Stomach (tissue), 8 donors: ENCODE measurements at regions not wholly inside any gene's neighbourhood (a gene's known extent, or its start where the extent isn't known, plus 50 kb on each side); places are given as distances from the start of the nearest gene placed in this dataset.

Source experiments
- DNase-seq, 2 donors: peaks; one replicate each; pipeline versions ENCODE4 v3.0.0 to v3.0.0-alpha.2; 2013 to 2019
- H3K27ac ChIP-seq, 5 donors: fragments of 200-600 bp in 4 of 5; sonication (generic) in 4 of 5; one replicate each; pipeline ENCODE4 v1.5.1; 2013 to 2019; ENCODE audit warnings: mild to moderate bottlenecking in 1 of 5, moderate library complexity in 1 of 5
- H3K27me3 ChIP-seq, 3 donors: fragments of 200-600 bp; sonication (generic); one replicate each; pipeline ENCODE4 v1.5.1; 2017 to 2019; ENCODE audit warnings: mixed run types in 1 of 3
- H3K36me3 ChIP-seq, 4 donors: fragments of 200-600 bp; sonication (generic); 1 replicate in 3 of 4; 2 replicates in 1 of 4; pipeline ENCODE4 v1.5.1; 2016 to 2019
- H3K4me1 ChIP-seq, 4 donors: fragments of 200-600 bp; sonication (generic); one replicate each; pipeline ENCODE4 v1.5.1; 2016 to 2019
- H3K4me3 ChIP-seq, 4 donors: fragments of 200-600 bp; sonication (generic) in 3 of 4; one replicate each; pipeline ENCODE4 v1.5.1; 2016 to 2019; ENCODE audit warnings: mild to moderate bottlenecking in 1 of 4
- H3K9me3 ChIP-seq, 4 donors: fragments of 200-600 bp; sonication (generic); one replicate each; pipeline ENCODE4 v1.5.1; 2016 to 2019
- CTCF ChIP-seq, 7 experiments: fragments of 450-650 bp in 4 of 7; fragments of 200-600 bp in 3 of 7; sonication (generic) in 3 of 7; IDR thresholded peaks; one replicate each; pipeline ENCODE4 v1.5.1; 2016 to 2019; ENCODE audit warnings: antibody characterized with exemption in 7 of 7, control low read depth in 2 of 7, mild to moderate bottlenecking in 1 of 7
- EP300 ChIP-seq: sonication (generic); formaldehyde crosslinking; IDR thresholded peaks from one replicate; pipeline ENCODE4 v1.6.1; 2017; ENCODE audit warnings: antibody characterized with exemption
- POLR2A ChIP-seq, 4 donors: fragments of 450-650 bp; IDR thresholded peaks; one replicate each; pipeline ENCODE4 v1.6.1; 2016; ENCODE audit warnings: antibody characterized with exemption in 4 of 4, control low read depth in 2 of 4, mild to moderate bottlenecking in 1 of 4, moderate library complexity in 1 of 4
- POLR2AphosphoS5 ChIP-seq, 3 donors: sonication (generic); formaldehyde crosslinking; IDR thresholded peaks; one replicate each; pipeline ENCODE4 v1.6.1; 2016; ENCODE audit warnings: antibody characterized with exemption in 3 of 3
- WGBS, 5 donors: extraction: QIAGEN DNeasy Blood & Tissue Kit in 3 of 5; methylation state at CpG; one replicate each; pipeline versions ENCODE4 v1.1.5 to v1.1.7; 2013 to 2018; 5-methylcytosine and 5-hydroxymethylcytosine counted together
- intact Hi-C: fragments of 100-400 bp; cut with DNase I; formaldehyde crosslinking; loops from one replicate; pipeline ENCODE4 v1.15.1; 2023; ENCODE audit warnings: low total_unique reads
- donor health status: healthy with polysubstance abuse.
- donor health status: Bipolar disorder and iron deficiency.
- donor health status: healthy.

GRCh38 chr4:187544461-187545053 is 451.0 kb upstream of the ZFP42 start:
- intact Hi-C loops: no loop called here
- no peak for TF ChIP-seq EP300
- no peak for TF ChIP-seq POLR2A (IDR thresholded peaks at IDR 0.05)
- no peak for TF ChIP-seq POLR2AphosphoS5 (IDR thresholded peaks at IDR 0.05)
- no peak for TF ChIP-seq CTCF (IDR thresholded peaks at IDR 0.05)
- H3K4me3 ChIP-seq: no peak overlapping the region
- DNase-seq: no peak
- H3K27me3 ChIP-seq: no peaks in the 10 kb centered on the region
- no peaks in the 10 kb centered on the region for H3K9me3 ChIP-seq
- no peaks in the 10 kb centered on the region for H3K4me1 ChIP-seq
- H3K36me3 ChIP-seq: no peaks in the 10 kb centered on the region
- H3K27ac ChIP-seq: no peak overlapping the region
- 66 to 75% (median 72%) methylated on average over 4 of the region's 4 CpGs for WGBS, 5 donors

GRCh38 chr4:187547316-187547715 is 448.3 kb upstream of the ZFP42 start:
- no peak for TF ChIP-seq POLR2A (IDR thresholded peaks at IDR 0.05)
- TF ChIP-seq CTCF (IDR thresholded peaks at IDR 0.05): no peak
- TF ChIP-seq POLR2AphosphoS5 (IDR thresholded peaks at IDR 0.05): no peak
- no peak for TF ChIP-seq EP300
- intact Hi-C loops: no loop called here
- H3K4me3 ChIP-seq: no peak overlapping the region

GRCh38 chr4:187550256-187550950 is 445.2 kb upstream of the ZFP42 start:
- H3K27ac ChIP-seq: no peak overlapping the region
- 69 to 81% (median 80%) methylated on average over 5 of the region's 5 CpGs for WGBS, 5 donors
- H3K9me3 ChIP-seq: no peaks in the 10 kb centered on the region
- no peaks in the 10 kb centered on the region for H3K36me3 ChIP-seq
- no peaks in the 10 kb centered on the region for H3K4me1 ChIP-seq
- intact Hi-C loops: no loop called here
- no peak for DNase-seq
- no peak for TF ChIP-seq CTCF (IDR thresholded peaks at IDR 0.05)
- no peak for TF ChIP-seq EP300
- TF ChIP-seq POLR2AphosphoS5 (IDR thresholded peaks at IDR 0.05): no peak
- TF ChIP-seq POLR2A (IDR thresholded peaks at IDR 0.05): no peak
- no peak overlapping the region for H3K4me3 ChIP-seq
- H3K27me3 ChIP-seq: no peaks in the 10 kb centered on the region

More at GRCh38 chr4:187547316-187547715, 448.3 kb upstream of the ZFP42 start:
- Histone ChIP-seq H3K27me3 (no peaks in the 10 kb centered on the region), H3K9me3 (no peaks in the 10 kb centered on the region), H3K36me3 (no peaks in the 10 kb centered on the region), H3K27ac (no peak overlapping the region), H3K4me1 (no peaks in the 10 kb centered on the region)
- WGBS, 5 donors: 21 to 34% (median 23%) methylated on average over 5 of the region's 5 CpGs
- DNase-seq: peak in 1 of 2 donors; percentile 36

GRCh38 chr4:187552781-187553180 is 442.8 kb upstream of the ZFP42 start:
- peaks cover 0 to 7% (median 3%) of the 10 kb centered on the region in 4 donors for H3K9me3 ChIP-seq
- H3K36me3 ChIP-seq: no peaks in the 10 kb centered on the region
- intact Hi-C loops: no loop called here
- TF ChIP-seq POLR2AphosphoS5 (IDR thresholded peaks at IDR 0.05) (no peak), EP300 (no peak), POLR2A (IDR thresholded peaks at IDR 0.05) (no peak), CTCF (IDR thresholded peaks at IDR 0.05) (no peak)
- no peaks in the 10 kb centered on the region for H3K4me1 ChIP-seq
- no peak for DNase-seq
- no peak overlapping the region for H3K27ac ChIP-seq
- WGBS, 5 donors: 63 to 77% (median 71%) methylated on average over 4 of the region's 4 CpGs
- H3K27me3 ChIP-seq: no peaks in the 10 kb centered on the region
- H3K4me3 ChIP-seq: no peak overlapping the region
